ENCODE measurements at regions not wholly inside any gene's neighbourhood (a gene's known extent, or its start where the extent isn't known, plus 50 kb on each side); places are given as distances from the start of the nearest gene placed in this dataset.
"Not testable (repeated sequence)": the region's sequence is repeated elsewhere in the genome, so short reads cannot be mapped to it uniquely, and the experiment has no call there.

GRCh38 chr2:120641366-120641771, 94.3 kb upstream of the GLI2 start:
- TF ChIP-seq CTCF (IDR thresholded peaks at IDR 0.05; ENCODE audit: borderline replicate concordance, control extremely low read depth, extremely low read depth, insufficient read depth, missing control alignments), result no peak
- no peak for DNase-seq (ENCODE audit: low spot score)
- in situ Hi-C loops (cut with MboI; ENCODE audit: low sequenced_read_pairs, unreplicated experiment), result no loop called here

GRCh38 chr2:120642646-120643045, 93.0 kb upstream of the GLI2 start:
- TF ChIP-seq CTCF (IDR thresholded peaks at IDR 0.05; ENCODE audit: borderline replicate concordance, control extremely low read depth, extremely low read depth, insufficient read depth, missing control alignments), result no peak
- in situ Hi-C loops (cut with MboI; ENCODE audit: low sequenced_read_pairs, unreplicated experiment), result no loop called here

GRCh38 chr2:120646994-120647393, 88.7 kb upstream of the GLI2 start:
- TF ChIP-seq CTCF (IDR thresholded peaks at IDR 0.05; ENCODE audit: borderline replicate concordance, control extremely low read depth, extremely low read depth, insufficient read depth, missing control alignments), result no peak
- in situ Hi-C loops (cut with MboI; ENCODE audit: low sequenced_read_pairs, unreplicated experiment), result no loop called here
- no peak for DNase-seq (ENCODE audit: low spot score)

More at GRCh38 chr2:120642646-120643045, 93.0 kb upstream of the GLI2 start:
- DNase-seq (ENCODE audit: low spot score), result no peak

GRCh38 chr2:120647487-120647886, 88.2 kb upstream of the GLI2 start:
- in situ Hi-C loops (cut with MboI; ENCODE audit: low sequenced_read_pairs, unreplicated experiment), result no loop called here
- no peak for TF ChIP-seq CTCF (IDR thresholded peaks at IDR 0.05; ENCODE audit: borderline replicate concordance, control extremely low read depth, extremely low read depth, insufficient read depth, missing control alignments)
- no peak for DNase-seq (ENCODE audit: low spot score)

- DNase-seq (ENCODE audit: low spot score); in situ Hi-C loops (cut with MboI; ENCODE audit: low sequenced_read_pairs, unreplicated experiment): not testable (repeated sequence)
These were observed 86.3 kb upstream of the GLI2 start for GRCh38 chr2:120649381-120649780.

- in situ Hi-C loops (cut with MboI; ENCODE audit: low sequenced_read_pairs, unreplicated experiment), result no loop called here
- no peak for TF ChIP-seq CTCF (IDR thresholded peaks at IDR 0.05; ENCODE audit: borderline replicate concordance, control extremely low read depth, extremely low read depth, insufficient read depth, missing control alignments)
- no peak for DNase-seq (ENCODE audit: low spot score)
These were observed 85.5 kb upstream of the GLI2 start for GRCh38 chr2:120650022-120650644.

GRCh38 chr2:120651818-120652217, 83.8 kb upstream of the GLI2 start:
- no peak for TF ChIP-seq CTCF (IDR thresholded peaks at IDR 0.05; ENCODE audit: borderline replicate concordance, control extremely low read depth, extremely low read depth, insufficient read depth, missing control alignments)
- in situ Hi-C loops (cut with MboI; ENCODE audit: low sequenced_read_pairs, unreplicated experiment), result no loop called here
- DNase-seq (ENCODE audit: low spot score), result no peak
